ENCODE measurements at regions not wholly inside any gene's neighbourhood (a gene's known extent, or its start where the extent isn't known, plus 50 kb on each side); places are given as distances from the start of the nearest gene placed in this dataset.
"Not testable (repeated sequence)": the region's sequence is repeated elsewhere in the genome, so short reads cannot be mapped to it uniquely, and the experiment has no call there.

DNA sequence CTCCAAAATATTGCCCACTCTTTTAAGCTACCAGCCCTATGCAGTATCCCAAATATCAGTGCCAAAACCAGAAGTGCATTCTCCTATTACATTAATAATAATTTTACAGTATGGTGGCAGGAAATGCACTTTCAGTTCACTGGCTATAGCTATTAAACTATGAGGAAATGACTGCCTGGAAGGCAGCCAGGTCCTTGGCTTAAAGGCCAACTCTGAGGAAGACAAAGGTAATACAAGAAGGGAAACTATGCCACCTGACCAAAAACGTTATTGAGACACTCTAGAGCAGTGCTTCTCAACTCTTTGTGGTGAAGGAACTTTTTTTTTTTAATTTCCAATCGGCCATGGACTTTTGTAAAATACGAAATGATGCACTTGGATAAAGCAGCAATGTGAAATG lies 133.6 kb upstream of the VAMP7 start:
- peak; percentile 8 for DNase-seq (ENCODE audit: low spot score)
- no peak overlapping the region for H3K27ac ChIP-seq (ENCODE audit: low read depth, low read length, poor library complexity, severe bottlenecking)
- ChIA-PET POLR2A (ENCODE audit: low non-redundant PET) (no interaction called here), CTCF (no interaction called here)
- no peaks in the 10 kb centered on the region for H3K27me3 ChIP-seq (replicated peaks; ENCODE audit: insufficient read depth, low read depth, low read length, poor library complexity)
- intact Hi-C loops (cut with micrococcal nuclease; ENCODE audit: unreplicated experiment), result no loop called here
- no TSS peak for BruUV-seq (replicated peaks)
- no peaks in the 10 kb centered on the region for H3K4me1 ChIP-seq (ENCODE audit: insufficient read depth, low read length, poor library complexity, severe bottlenecking)
- H3K36me3 ChIP-seq (ENCODE audit: insufficient read depth, low read length, poor library complexity, severe bottlenecking), result no peaks in the 10 kb centered on the region
- no peaks in the 10 kb centered on the region for H3K9me3 ChIP-seq (ENCODE audit: low read depth, low read length, poor library complexity, severe bottlenecking)
- no peak overlapping the region for H3K4me3 ChIP-seq (ENCODE audit: low read depth, low read length, poor library complexity, severe bottlenecking)
- TF ChIP-seq EZH2 (IDR thresholded peaks at IDR 0.05; ENCODE audit: borderline replicate concordance, low read depth, low read length, poor library complexity, severe bottlenecking), result no peak
- TF ChIP-seq, protein P1, sequence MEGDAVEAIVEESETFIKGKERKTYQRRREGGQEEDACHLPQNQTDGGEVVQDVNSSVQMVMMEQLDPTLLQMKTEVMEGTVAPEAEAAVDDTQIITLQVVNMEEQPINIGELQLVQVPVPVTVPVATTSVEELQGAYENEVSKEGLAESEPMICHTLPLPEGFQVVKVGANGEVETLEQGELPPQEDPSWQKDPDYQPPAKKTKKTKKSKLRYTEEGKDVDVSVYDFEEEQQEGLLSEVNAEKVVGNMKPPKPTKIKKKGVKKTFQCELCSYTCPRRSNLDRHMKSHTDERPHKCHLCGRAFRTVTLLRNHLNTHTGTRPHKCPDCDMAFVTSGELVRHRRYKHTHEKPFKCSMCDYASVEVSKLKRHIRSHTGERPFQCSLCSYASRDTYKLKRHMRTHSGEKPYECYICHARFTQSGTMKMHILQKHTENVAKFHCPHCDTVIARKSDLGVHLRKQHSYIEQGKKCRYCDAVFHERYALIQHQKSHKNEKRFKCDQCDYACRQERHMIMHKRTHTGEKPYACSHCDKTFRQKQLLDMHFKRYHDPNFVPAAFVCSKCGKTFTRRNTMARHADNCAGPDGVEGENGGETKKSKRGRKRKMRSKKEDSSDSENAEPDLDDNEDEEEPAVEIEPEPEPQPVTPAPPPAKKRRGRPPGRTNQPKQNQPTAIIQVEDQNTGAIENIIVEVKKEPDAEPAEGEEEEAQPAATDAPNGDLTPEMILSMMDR (conservative IDR thresholded peaks at IDR 0.05; ENCODE audit: low read depth, low read length), result no peak

DNA sequence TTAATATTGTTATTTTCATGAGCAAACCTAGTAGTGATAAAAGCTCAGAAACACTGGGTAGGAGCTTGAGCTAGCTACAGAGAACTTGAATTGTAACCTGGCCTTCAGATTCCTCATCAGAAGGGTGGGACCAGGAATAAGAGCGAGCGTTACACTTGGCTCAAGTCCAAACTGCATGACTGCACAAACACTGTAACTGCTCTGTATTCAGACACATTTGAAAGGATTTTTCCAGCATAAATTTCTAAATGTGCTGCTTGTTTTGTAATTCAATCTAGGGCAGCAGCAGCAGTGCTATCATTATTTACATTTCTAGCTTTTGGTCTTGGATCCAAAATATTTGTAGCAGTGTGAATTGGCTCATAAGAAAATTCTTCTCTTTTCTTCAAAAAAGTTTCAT lies 133.0 kb upstream of the TMLHE start:
- POLR2A ChIA-PET (ENCODE audit: low non-redundant PET), result no interaction called here
- intact Hi-C loops (cut with micrococcal nuclease; ENCODE audit: unreplicated experiment), result no loop called here
- Histone ChIP-seq H3K27ac (ENCODE audit: low read depth, low read length, poor library complexity, severe bottlenecking) (no peak overlapping the region), H3K9me3 (ENCODE audit: low read depth, low read length, poor library complexity, severe bottlenecking) (no peaks in the 10 kb centered on the region), H3K4me3 (ENCODE audit: low read depth, low read length, poor library complexity, severe bottlenecking) (no peak overlapping the region), H3K4me1 (ENCODE audit: insufficient read depth, low read length, poor library complexity, severe bottlenecking) (no peaks in the 10 kb centered on the region), H3K27me3 (replicated peaks; ENCODE audit: insufficient read depth, low read depth, low read length, poor library complexity) (no peaks in the 10 kb centered on the region), H3K36me3 (ENCODE audit: insufficient read depth, low read length, poor library complexity, severe bottlenecking) (no peaks in the 10 kb centered on the region)
- no TSS peak for BruUV-seq (replicated peaks)
- peak; percentile 20 for DNase-seq (ENCODE audit: low spot score)
- CTCF ChIA-PET, result no interaction called here
- TF ChIP-seq EZH2 (IDR thresholded peaks at IDR 0.05; ENCODE audit: borderline replicate concordance, low read depth, low read length, poor library complexity, severe bottlenecking), result no peak
- TF ChIP-seq, protein P1 (conservative IDR thresholded peaks at IDR 0.05; ENCODE audit: low read depth, low read length), result no peak

DNA sequence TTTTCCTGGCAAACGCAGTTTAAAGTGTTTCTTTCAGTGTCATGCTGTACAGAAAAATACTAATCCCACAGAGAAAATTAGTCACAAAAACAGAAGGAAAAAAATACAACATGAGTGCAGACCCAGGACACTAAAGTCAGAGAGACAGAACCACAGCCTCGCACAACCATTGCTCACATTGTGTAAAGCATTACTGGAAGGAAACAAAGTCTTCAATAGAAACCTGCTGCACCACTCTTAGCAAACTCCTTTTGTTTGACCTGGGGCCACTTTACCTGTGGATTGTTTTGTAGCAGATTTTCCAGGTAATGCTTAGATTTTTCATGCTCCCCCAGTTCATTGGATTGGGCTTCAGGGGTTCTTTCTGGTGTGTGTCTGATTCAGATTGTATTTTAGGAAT lies 131.8 kb upstream of the TMLHE start:
- BruUV-seq (replicated peaks), result no TSS peak
- Histone ChIP-seq H3K9me3 (ENCODE audit: low read depth, low read length, poor library complexity, severe bottlenecking) (no peaks in the 10 kb centered on the region), H3K4me3 (ENCODE audit: low read depth, low read length, poor library complexity, severe bottlenecking) (no peak overlapping the region), H3K27me3 (replicated peaks; ENCODE audit: insufficient read depth, low read depth, low read length, poor library complexity) (no peaks in the 10 kb centered on the region), H3K27ac (ENCODE audit: low read depth, low read length, poor library complexity, severe bottlenecking) (no peak overlapping the region), H3K4me1 (ENCODE audit: insufficient read depth, low read length, poor library complexity, severe bottlenecking) (no peaks in the 10 kb centered on the region), H3K36me3 (ENCODE audit: insufficient read depth, low read length, poor library complexity, severe bottlenecking) (no peaks in the 10 kb centered on the region)
- ChIA-PET POLR2A (ENCODE audit: low non-redundant PET) (no interaction called here), CTCF (no interaction called here)
- TF ChIP-seq, protein P1 (conservative IDR thresholded peaks at IDR 0.05; ENCODE audit: low read depth, low read length), result no peak
- TF ChIP-seq EZH2 (IDR thresholded peaks at IDR 0.05; ENCODE audit: borderline replicate concordance, low read depth, low read length, poor library complexity, severe bottlenecking), result no peak
- intact Hi-C loops (cut with micrococcal nuclease; ENCODE audit: unreplicated experiment), result no loop called here
- DNase-seq (ENCODE audit: low spot score), result no peak

DNA sequence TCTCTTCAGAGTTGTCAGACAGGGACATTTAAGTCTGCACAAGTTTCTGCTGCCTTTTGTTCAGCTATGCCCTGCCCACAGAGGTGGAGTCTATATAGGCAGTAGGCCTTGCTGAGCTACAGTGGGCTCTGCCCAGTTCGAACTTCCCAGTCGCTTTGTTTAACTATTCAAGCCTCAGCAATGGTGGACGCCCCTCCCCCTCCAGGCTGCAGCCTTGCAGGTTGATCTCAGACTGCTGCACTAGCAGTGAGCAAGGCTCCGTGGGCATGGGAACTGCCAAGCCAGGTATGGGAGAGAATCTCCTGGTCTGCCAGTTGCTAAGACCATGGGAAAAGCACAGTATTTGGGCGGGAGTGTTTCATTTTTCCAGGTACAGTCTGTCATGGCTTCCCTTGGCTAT lies 115.6 kb upstream of the TMLHE start:
- CTCF ChIA-PET; BruUV-seq (replicated peaks); H3K9me3 ChIP-seq (ENCODE audit: low read depth, low read length, poor library complexity, severe bottlenecking); intact Hi-C loops (cut with micrococcal nuclease; ENCODE audit: unreplicated experiment); H3K27me3 ChIP-seq (replicated peaks; ENCODE audit: insufficient read depth, low read depth, low read length, poor library complexity); H3K36me3 ChIP-seq (ENCODE audit: insufficient read depth, low read length, poor library complexity, severe bottlenecking); H3K4me3 ChIP-seq (ENCODE audit: low read depth, low read length, poor library complexity, severe bottlenecking); POLR2A ChIA-PET (ENCODE audit: low non-redundant PET); H3K4me1 ChIP-seq (ENCODE audit: insufficient read depth, low read length, poor library complexity, severe bottlenecking); H3K27ac ChIP-seq (ENCODE audit: low read depth, low read length, poor library complexity, severe bottlenecking); DNase-seq (ENCODE audit: low spot score): not testable (repeated sequence)

Data from A673 (cell line).